Activated CD4-positive, alpha-beta T cell treated with anti-CD3 and anti-CD28 coated beads for 48 hours (primary cell): ENCODE measurements at regions not wholly inside any gene's neighbourhood (a gene's known extent, or its start where the extent isn't known, plus 50 kb on each side); places are given as distances from the start of the nearest gene placed in this dataset.

Experiments used
- DNase-seq: peaks from one replicate; pipeline ENCODE4 v3.0.0-alpha.2; 2020

GRCh38 chr7:18202315-18203045 is 174.8 kb upstream of the PRPS1L1 start:
- DNase-seq: no peak

GRCh38 chr7:18206331-18206730 is 178.7 kb upstream of the PRPS1L1 start:
- no peak for DNase-seq

- DNase-seq: no peak
Measured at GRCh38 chr7:18208921-18209320, 181.3 kb upstream of the PRPS1L1 start.

GRCh38 chr7:18210377-18210776 is 182.7 kb upstream of the PRPS1L1 start:
- DNase-seq: no peak

- no peak for DNase-seq
Measured at GRCh38 chr7:18210788-18211187, 183.1 kb upstream of the PRPS1L1 start.

GRCh38 chr7:18212308-18212707 is 184.7 kb upstream of the PRPS1L1 start:
- DNase-seq: no peak

GRCh38 chr7:18212758-18213157 is 185.1 kb upstream of the PRPS1L1 start:
- DNase-seq: no peak

GRCh38 chr7:18213652-18214051 is 186.0 kb upstream of the PRPS1L1 start:
- DNase-seq: no peak

- DNase-seq: no peak
Measured at GRCh38 chr7:18216270-18216669, 188.6 kb upstream of the PRPS1L1 start.

GRCh38 chr7:18221377-18222293 is 194.0 kb upstream of the PRPS1L1 start:
- DNase-seq: no peak

GRCh38 chr7:18222636-18223035 is 195.0 kb upstream of the PRPS1L1 start:
- no peak for DNase-seq

- no peak for DNase-seq
Measured at GRCh38 chr7:18224138-18224537, 196.5 kb upstream of the PRPS1L1 start.

GRCh38 chr7:18225067-18225466 is 197.4 kb upstream of the PRPS1L1 start:
- DNase-seq: no peak

GRCh38 chr7:18226598-18226997 is 199.0 kb upstream of the PRPS1L1 start:
- no peak for DNase-seq

- no peak for DNase-seq
Measured at GRCh38 chr7:18228686-18229085, 201.0 kb upstream of the PRPS1L1 start.

- no peak for DNase-seq
Measured at GRCh38 chr7:18230271-18230670, 202.6 kb upstream of the PRPS1L1 start.

GRCh38 chr7:18231854-18232253 is 204.2 kb upstream of the PRPS1L1 start:
- DNase-seq: no peak

GRCh38 chr7:18234519-18234918 is 206.9 kb upstream of the PRPS1L1 start:
- no peak for DNase-seq

- no peak for DNase-seq
Measured at GRCh38 chr7:18235819-18236218, 208.2 kb upstream of the PRPS1L1 start.

GRCh38 chr7:18239212-18239611 is 211.6 kb upstream of the PRPS1L1 start:
- DNase-seq: no peak

- no peak for DNase-seq
Measured at GRCh38 chr7:18241543-18242231, 214.0 kb upstream of the PRPS1L1 start.

GRCh38 chr7:18243731-18244130 is 216.1 kb upstream of the PRPS1L1 start:
- no peak for DNase-seq

- no peak for DNase-seq
Measured at GRCh38 chr7:18250133-18250532, 222.5 kb upstream of the PRPS1L1 start.

GRCh38 chr7:18257711-18258110 is 230.1 kb upstream of the PRPS1L1 start:
- DNase-seq: no peak
